SKM-1 treated with dmso at 0.1 percent for 144 hours (cell line): ENCODE measurements at regions not wholly inside any gene's neighbourhood (a gene's known extent, or its start where the extent isn't known, plus 50 kb on each side); places are given as distances from the start of the nearest gene placed in this dataset.
A peak's percentile ranks its signal among the peaks of the same experiment; 100 is the strongest.
"Not testable (repeated sequence)": the region's sequence is repeated elsewhere in the genome, so short reads cannot be mapped to it uniquely, and the experiment has no call there.

Experiments used
- DNase-seq: peaks from one replicate; lab custom pipeline; 2025; ENCODE audit not compliant: unreplicated experiment; lab: John Stamatoyannopoulos, UW

- no peak for DNase-seq
Measured at GRCh38 chrX:54615109-54615508, 85.1 kb downstream of the GNL3L start.

- DNase-seq, result no peak
Measured at GRCh38 chrX:54633641-54634040, 103.6 kb downstream of the GNL3L start.

- no peak for DNase-seq
Measured at GRCh38 chrX:54639018-54639345, 109.0 kb downstream of the GNL3L start.

GRCh38 chrX:54639346-54640102, 109.5 kb downstream of the GNL3L start:
- peak; percentile 78 for DNase-seq

GRCh38 chrX:54640103-54640690, 110.2 kb downstream of the GNL3L start:
- DNase-seq, result no peak

GRCh38 chrX:54640736-54641135, 110.7 kb downstream of the GNL3L start:
- DNase-seq, result no peak

GRCh38 chrX:54641530-54641929, 111.5 kb downstream of the GNL3L start:
- no peak for DNase-seq

GRCh38 chrX:54647607-54648006, 117.6 kb downstream of the GNL3L start:
- not testable (repeated sequence) for DNase-seq

- no peak for DNase-seq
Measured at GRCh38 chrX:54659547-54659946, 129.5 kb downstream of the GNL3L start.

- no peak for DNase-seq
Measured at GRCh38 chrX:54675762-54676161, 122.3 kb downstream of the ITIH6 start.

GRCh38 chrX:54695231-54695630, 102.8 kb downstream of the ITIH6 start:
- DNase-seq, result no peak

- no peak for DNase-seq
Measured at GRCh38 chrX:54695816-54696487, 102.1 kb downstream of the ITIH6 start.
